ENCODE measurements at regions not wholly inside any gene's neighbourhood (a gene's known extent, or its start where the extent isn't known, plus 50 kb on each side); places are given as distances from the start of the nearest gene placed in this dataset.
"Not testable (repeated sequence)": the region's sequence is repeated elsewhere in the genome, so short reads cannot be mapped to it uniquely, and the experiment has no call there.

DNA sequence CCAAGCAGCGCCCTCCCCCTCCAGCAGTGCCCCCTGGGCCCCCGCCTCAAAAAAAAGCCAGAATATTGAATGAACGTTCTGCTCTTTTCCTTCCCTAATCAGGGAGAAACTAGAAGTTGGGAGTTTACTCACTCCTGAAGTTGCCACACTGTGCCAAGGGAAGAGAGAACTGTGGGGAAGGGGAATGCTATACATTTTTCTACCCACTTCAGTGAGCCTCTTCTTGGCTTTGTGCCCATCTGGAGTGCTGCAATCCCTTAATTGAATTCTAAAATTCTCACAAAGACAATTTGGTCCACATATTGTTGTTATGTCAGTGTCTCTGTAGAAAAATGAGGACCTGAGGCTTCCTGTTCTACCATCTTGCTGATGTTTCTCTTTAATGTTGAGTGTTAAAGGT, 443.7 kb downstream of the DIRAS2 start:
- intact Hi-C loops (cut with DNase I; ENCODE audit: low total_unique reads), result no loop called here
- no peaks in the 10 kb centered on the region for H3K36me3 ChIP-seq
- peaks cover 0 to 10% of the 10 kb centered on the region in 2 donors for H3K9me3 ChIP-seq
- no peaks in the 10 kb centered on the region for H3K4me1 ChIP-seq
- no peak for DNase-seq (ENCODE audit: low spot score in 2 of 2)
- no peaks in the 10 kb centered on the region for H3K27me3 ChIP-seq
- H3K27ac ChIP-seq, result no peak overlapping the region
- H3K4me3 ChIP-seq, result no peak overlapping the region
- TF ChIP-seq POLR2A (IDR thresholded peaks at IDR 0.05) (no peak), POLR2AphosphoS5 (IDR thresholded peaks at IDR 0.05) (no peak)
- TF ChIP-seq, protein P1, sequence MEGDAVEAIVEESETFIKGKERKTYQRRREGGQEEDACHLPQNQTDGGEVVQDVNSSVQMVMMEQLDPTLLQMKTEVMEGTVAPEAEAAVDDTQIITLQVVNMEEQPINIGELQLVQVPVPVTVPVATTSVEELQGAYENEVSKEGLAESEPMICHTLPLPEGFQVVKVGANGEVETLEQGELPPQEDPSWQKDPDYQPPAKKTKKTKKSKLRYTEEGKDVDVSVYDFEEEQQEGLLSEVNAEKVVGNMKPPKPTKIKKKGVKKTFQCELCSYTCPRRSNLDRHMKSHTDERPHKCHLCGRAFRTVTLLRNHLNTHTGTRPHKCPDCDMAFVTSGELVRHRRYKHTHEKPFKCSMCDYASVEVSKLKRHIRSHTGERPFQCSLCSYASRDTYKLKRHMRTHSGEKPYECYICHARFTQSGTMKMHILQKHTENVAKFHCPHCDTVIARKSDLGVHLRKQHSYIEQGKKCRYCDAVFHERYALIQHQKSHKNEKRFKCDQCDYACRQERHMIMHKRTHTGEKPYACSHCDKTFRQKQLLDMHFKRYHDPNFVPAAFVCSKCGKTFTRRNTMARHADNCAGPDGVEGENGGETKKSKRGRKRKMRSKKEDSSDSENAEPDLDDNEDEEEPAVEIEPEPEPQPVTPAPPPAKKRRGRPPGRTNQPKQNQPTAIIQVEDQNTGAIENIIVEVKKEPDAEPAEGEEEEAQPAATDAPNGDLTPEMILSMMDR (IDR thresholded peaks at IDR 0.05), result no peak

- no peaks in the 10 kb centered on the region for H3K4me1 ChIP-seq
These were observed 440.9 kb downstream of the DIRAS2 start for GRCh38 chr9:90201766-90202165.

DNA sequence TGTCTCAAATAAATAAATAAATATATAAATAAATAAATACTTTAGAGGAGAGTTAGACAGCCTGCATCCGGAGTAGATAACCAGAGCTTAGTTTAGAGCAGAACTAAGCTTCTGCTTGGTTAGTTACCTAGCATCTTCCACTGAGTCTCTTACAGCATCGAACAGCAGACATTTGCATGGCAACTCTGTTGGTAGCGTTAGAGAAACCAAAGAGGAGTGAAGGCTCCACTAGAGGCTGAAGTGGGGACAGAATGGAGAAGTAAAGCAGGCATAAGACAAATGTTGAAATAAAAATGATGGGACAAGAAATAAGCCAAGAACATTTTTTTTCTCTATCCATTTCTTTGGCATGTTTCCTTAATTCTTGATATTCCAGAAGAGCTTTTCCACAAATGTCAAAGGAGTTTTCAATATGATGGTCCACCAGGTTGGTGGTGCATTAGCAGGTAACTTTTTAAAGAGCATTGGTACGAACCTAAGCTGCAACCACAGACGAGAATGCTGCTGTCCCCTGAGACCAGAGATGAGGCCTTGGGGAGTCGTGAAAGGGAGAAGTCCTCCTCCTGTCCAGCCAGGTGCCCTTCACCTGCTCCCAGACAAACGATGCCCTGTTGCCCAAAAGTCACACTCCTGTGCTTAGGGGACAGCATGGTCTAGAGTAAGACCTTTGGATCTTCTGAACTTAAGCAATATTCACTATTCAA, 438.3 kb downstream of the DIRAS2 start:
- peaks cover 0 to 6% of the 10 kb centered on the region in 2 donors for H3K27me3 ChIP-seq
- intact Hi-C loops (cut with DNase I; ENCODE audit: low total_unique reads), result no loop called here
- no peak for TF ChIP-seq POLR2AphosphoS5 (IDR thresholded peaks at IDR 0.05)
- no peak for TF ChIP-seq POLR2A (IDR thresholded peaks at IDR 0.05)
- TF ChIP-seq, protein P1 (IDR thresholded peaks at IDR 0.05), result no peak
- H3K9me3 ChIP-seq, result no peaks in the 10 kb centered on the region
- no peak for DNase-seq (ENCODE audit: low spot score in 2 of 2)
- H3K27ac ChIP-seq, result no peak overlapping the region
- no peaks in the 10 kb centered on the region for H3K4me1 ChIP-seq
- no peaks in the 10 kb centered on the region for H3K36me3 ChIP-seq
- H3K4me3 ChIP-seq, result no peak overlapping the region

More at GRCh38 chr9:90201766-90202165, 440.9 kb downstream of the DIRAS2 start:
- peaks cover 0 to 6% of the 10 kb centered on the region in 2 donors for H3K27me3 ChIP-seq
- no peak overlapping the region for H3K4me3 ChIP-seq
- H3K9me3 ChIP-seq, result peaks cover 0 to 10% of the 10 kb centered on the region in 2 donors
- H3K27ac ChIP-seq, result no peak overlapping the region
- no peaks in the 10 kb centered on the region for H3K36me3 ChIP-seq
- no peak for DNase-seq (ENCODE audit: low spot score in 2 of 2)
- TF ChIP-seq, protein P1 (IDR thresholded peaks at IDR 0.05), result no peak
- no peak for TF ChIP-seq POLR2A (IDR thresholded peaks at IDR 0.05)
- TF ChIP-seq POLR2AphosphoS5 (IDR thresholded peaks at IDR 0.05), result no peak
- intact Hi-C loops (cut with DNase I; ENCODE audit: low total_unique reads), result no loop called here

DNA sequence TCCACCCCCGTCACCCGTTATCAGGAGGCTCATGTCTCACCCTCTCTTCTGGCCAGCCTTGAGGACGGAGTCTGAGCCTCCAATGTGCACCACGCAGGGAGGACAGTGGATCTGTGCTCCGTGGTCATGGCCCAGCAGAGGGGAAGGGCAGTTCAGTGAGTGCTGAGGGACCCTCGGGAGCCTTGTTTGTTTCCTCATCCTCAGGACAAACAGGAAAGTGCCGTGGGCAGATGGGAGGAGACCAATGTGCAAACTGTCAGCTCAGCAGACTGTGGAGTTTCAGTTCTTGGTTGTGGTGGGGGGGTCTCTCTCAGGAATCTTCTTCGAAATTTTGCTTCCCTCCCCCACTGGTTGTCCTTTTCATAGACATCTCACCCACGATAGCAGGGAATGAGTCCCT, 429.6 kb downstream of the DIRAS2 start:
- H3K36me3 ChIP-seq; H3K4me3 ChIP-seq; DNase-seq (ENCODE audit: low spot score in 2 of 2); H3K9me3 ChIP-seq; H3K4me1 ChIP-seq; H3K27me3 ChIP-seq; intact Hi-C loops (cut with DNase I; ENCODE audit: low total_unique reads); H3K27ac ChIP-seq: not testable (repeated sequence)

DNA sequence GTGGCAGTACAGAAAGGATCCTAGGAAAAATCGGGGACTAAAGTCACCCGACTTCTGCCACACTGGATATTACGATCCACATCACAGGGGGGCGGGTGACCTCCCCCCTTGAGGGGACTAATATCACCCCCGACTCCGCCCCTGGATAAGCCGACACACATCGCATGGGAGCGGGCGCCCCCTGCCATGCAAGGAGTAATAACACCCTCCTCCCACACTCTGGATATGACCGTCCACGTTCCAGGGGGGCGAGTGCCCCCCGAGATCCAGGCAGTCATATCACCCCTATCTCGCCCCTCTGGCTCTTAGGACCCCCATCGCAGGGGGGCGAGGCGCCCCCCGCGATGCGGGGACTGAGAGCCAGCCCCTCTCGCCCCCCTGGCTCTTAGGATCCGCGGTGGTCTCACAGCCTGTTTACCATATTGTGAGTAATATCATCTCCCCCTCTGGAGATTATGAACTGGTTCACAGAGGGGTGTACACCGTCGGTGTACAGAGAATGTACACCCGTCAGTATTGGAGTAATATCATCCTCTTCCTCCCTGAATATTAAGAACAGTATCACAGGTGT, 423.0 kb downstream of the DIRAS2 start:
- Histone ChIP-seq H3K9me3 (no peaks in the 10 kb centered on the region), H3K4me3 (no peak overlapping the region), H3K27me3 (peaks cover 0 to 19% of the 10 kb centered on the region in 2 donors), H3K27ac (no peak overlapping the region), H3K4me1 (no peaks in the 10 kb centered on the region), H3K36me3 (no peaks in the 10 kb centered on the region)
- TF ChIP-seq POLR2A (IDR thresholded peaks at IDR 0.05) (no peak), POLR2AphosphoS5 (IDR thresholded peaks at IDR 0.05) (no peak)
- TF ChIP-seq, protein P1 (IDR thresholded peaks at IDR 0.05), result peak in 1 of 3 donors; percentile 14
- DNase-seq (ENCODE audit: low spot score in 2 of 2), result no peak
- intact Hi-C loops (cut with DNase I; ENCODE audit: low total_unique reads), result no loop called here

DNA sequence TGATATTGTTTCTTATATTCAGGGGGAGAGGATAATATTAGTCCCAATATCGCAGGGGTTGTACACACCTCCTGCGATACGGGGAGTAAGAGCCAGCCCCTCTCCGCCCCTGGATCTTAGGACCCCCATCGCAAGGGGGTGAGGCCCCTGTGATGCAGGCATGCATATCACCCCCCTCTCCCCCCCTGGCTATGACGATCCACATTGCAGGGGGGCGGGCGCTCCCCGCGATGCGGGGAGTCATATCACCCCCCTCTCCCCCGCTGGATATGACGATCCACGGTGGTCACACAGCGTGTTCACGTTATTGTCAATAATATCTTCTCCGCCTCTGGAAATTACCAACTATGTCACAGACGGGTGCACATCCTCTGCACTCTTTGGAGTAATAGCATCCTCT, 420.7 kb downstream of the DIRAS2 start:
- DNase-seq (ENCODE audit: low spot score in 2 of 2); H3K9me3 ChIP-seq; H3K36me3 ChIP-seq; H3K4me3 ChIP-seq; H3K4me1 ChIP-seq; H3K27ac ChIP-seq; intact Hi-C loops (cut with DNase I; ENCODE audit: low total_unique reads): not testable (repeated sequence)
- peaks cover 0 to 19% of the 10 kb centered on the region in 2 donors for H3K27me3 ChIP-seq

Data from breast epithelium (tissue), 4 donors.